Suprapubic skin (tissue), 4 donors: ENCODE measurements at regions not wholly inside any gene's neighbourhood (a gene's known extent, or its start where the extent isn't known, plus 50 kb on each side); places are given as distances from the start of the nearest gene placed in this dataset.

Source experiments
- CTCF ChIP-seq, 2 donors: fragments of 200-600 bp in 1 of 2; fragments of 450-650 bp in 1 of 2; sonication (generic) in 1 of 2; IDR thresholded peaks; one replicate each; pipeline ENCODE4 v1.5.1; 2016 to 2019; ENCODE audit warnings: antibody characterized with exemption in 2 of 2, mild to moderate bottlenecking in 1 of 2, moderate library complexity in 1 of 2
- EP300 ChIP-seq: sonication (generic); formaldehyde crosslinking; IDR thresholded peaks from one replicate; pipeline ENCODE4 v1.6.1; 2017; ENCODE audit warnings: antibody characterized with exemption
- POLR2A ChIP-seq, 2 donors: fragments of 450-650 bp; IDR thresholded peaks; one replicate each; pipeline ENCODE4 v1.6.1; 2017; ENCODE audit warnings: antibody characterized with exemption in 2 of 2, mild to moderate bottlenecking in 2 of 2, moderate library complexity in 2 of 2
- POLR2AphosphoS5 ChIP-seq, 3 donors: sonication (generic); formaldehyde crosslinking; IDR thresholded peaks; one replicate each; pipeline ENCODE4 v1.6.1; 2017; ENCODE audit warnings: antibody characterized with exemption in 3 of 3

- TF ChIP-seq CTCF (IDR thresholded peaks at IDR 0.05) (no peak), POLR2A (IDR thresholded peaks at IDR 0.05) (no peak), EP300 (no peak), POLR2AphosphoS5 (IDR thresholded peaks at IDR 0.05) (no peak)
Observed at GRCh38 chr18:46190667-46191066, 86.5 kb downstream of the HAUS1 start.
